ENCODE measurements at regions not wholly inside any gene's neighbourhood (a gene's known extent, or its start where the extent isn't known, plus 50 kb on each side); places are given as distances from the start of the nearest gene placed in this dataset.

DNA sequence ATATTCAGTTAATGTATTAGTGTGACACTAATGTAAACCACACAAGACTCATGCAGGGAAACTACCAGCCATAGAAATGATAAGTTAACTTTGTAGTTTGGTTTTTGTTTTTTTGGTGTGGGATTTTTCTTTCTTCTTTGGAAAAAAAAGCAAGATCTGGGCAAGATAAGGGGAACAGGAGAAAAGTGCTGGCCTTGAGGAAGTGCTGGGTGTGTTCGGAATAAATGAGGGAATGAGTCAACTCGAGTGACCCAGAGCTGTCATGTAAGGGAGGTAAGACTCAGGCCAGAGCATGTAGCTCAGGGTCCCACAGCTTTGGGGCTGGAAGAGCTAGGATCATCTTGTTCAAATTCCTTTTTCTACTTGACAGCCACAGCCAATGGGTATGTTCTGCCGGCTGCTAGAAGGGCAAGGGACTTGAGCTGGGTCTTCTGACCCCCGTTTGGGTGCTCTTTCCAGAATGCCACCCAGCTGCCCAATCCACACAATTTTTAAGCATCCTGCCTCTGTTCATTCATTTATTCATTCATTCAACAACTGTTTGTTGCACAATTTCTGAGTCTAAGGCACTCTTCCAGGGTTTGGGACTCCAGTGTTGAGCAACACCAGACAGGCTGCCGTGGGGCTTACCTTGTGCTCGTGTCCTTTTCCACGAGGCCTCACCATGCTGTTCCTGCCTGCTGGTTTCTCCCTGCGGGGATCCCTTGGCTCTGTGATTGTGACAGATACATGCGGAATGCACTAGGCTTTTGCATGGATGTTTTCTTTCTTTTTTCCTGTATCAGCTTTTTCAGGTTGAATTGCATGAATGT, 54.5 kb downstream of the CLDN34 start:
- Histone ChIP-seq H3K9me3 (ENCODE audit: control insufficient read depth, low read length) (no peaks in the 10 kb centered on the region), H3K4me3 (ENCODE audit: extremely low read depth, insufficient read depth, low read length, poor library complexity, severe bottlenecking) (no peak overlapping the region), H3K27ac (ENCODE audit: low read depth, low read length, severe bottlenecking) (no peak overlapping the region), H3K36me3 (ENCODE audit: control insufficient read depth, insufficient read depth, low read length) (peaks cover 39% of the 10 kb centered on the region), H3K4me1 (ENCODE audit: control insufficient read depth, insufficient read depth, low read length, poor library complexity, severe bottlenecking) (peaks cover 7% of the 10 kb centered on the region)
- 86 to 94% methylated on average over 3 to 4 of the region's 9 CpGs for WGBS, 2 experiments (ENCODE audit: insufficient coverage in 2 of 2)

DNA sequence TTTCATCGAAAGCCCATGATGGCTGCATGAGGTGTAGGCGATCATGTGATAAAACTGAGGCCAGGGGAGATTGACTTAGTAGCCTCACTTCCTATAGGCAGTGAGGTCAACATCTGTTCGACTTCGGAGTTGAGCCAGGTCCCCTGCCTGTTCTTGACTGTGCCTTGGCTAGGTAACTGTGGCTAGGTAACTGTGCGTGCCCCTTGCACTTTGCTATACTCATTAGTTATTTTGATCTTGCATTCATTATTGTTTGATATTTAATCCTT, 55.0 kb downstream of the CLDN34 start:
- Histone ChIP-seq H3K4me1 (ENCODE audit: control insufficient read depth, insufficient read depth, low read length, poor library complexity, severe bottlenecking) (peaks cover 7% of the 10 kb centered on the region), H3K9me3 (ENCODE audit: control insufficient read depth, low read length) (no peaks in the 10 kb centered on the region), H3K4me3 (ENCODE audit: extremely low read depth, insufficient read depth, low read length, poor library complexity, severe bottlenecking) (no peak overlapping the region), H3K36me3 (ENCODE audit: control insufficient read depth, insufficient read depth, low read length) (peaks cover 42% of the 10 kb centered on the region), H3K27ac (ENCODE audit: low read depth, low read length, severe bottlenecking) (no peak overlapping the region)
- WGBS, 2 experiments (ENCODE audit: insufficient coverage in 2 of 2): 90 to 100% methylated on average over 2 of the region's 5 CpGs

DNA sequence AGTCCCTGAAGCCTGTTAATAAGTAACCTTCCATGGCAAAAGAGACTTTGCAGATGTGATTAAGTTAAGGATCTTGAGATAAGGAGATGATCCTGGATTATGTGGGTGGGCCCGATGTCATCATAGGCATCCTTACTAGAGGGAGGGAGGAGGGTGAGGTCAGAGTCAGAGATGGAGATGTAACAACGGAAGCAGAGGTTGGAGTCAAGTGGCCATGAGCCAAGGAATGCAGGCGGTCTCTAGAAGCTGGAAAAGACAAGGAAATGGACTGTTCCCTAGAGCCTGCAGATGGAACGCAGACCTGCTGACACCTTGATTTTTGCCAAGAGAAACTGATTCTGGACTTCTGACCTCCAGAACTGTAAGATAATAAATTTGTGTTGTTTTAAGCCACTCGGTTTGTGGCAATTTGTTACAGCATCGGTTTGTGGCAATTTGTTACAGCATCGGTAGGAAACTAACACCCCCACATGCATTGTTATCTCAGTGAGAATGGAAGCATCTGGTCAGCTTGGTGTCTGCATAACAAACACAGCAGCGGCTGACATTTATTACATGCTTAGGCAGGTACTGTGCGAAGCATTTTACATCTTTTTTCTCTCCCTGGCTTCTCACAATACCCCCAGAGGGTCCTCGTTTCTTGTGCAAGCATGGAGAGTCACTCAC, 55.6 kb downstream of the CLDN34 start:
- no peak overlapping the region for H3K4me3 ChIP-seq (ENCODE audit: extremely low read depth, insufficient read depth, low read length, poor library complexity, severe bottlenecking)
- 91 to 100% methylated on average over 1 to 5 of the region's 10 CpGs for WGBS, 2 experiments (ENCODE audit: insufficient coverage in 2 of 2)

DNA sequence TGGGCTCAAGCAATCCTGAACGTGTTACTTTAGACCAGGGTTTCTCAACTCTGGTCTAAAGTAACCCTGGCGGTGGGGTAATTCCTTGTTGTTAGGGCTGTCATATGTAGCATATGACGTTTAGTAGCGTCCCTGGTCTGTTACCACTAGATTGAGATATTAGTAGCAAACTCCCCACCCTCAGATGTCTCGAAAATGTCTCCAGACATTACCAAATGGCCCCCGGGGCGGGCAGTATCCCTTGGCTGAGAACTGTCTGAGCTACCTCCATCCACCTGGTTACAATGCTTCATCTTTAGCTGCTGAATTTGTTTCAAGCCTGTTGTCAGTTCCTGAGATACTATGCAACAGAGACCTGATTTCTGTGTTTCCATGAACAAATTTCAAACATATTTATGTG, 56.7 kb downstream of the CLDN34 start:
- Histone ChIP-seq H3K4me1 (ENCODE audit: control insufficient read depth, insufficient read depth, low read length, poor library complexity, severe bottlenecking) (peaks cover 7% of the 10 kb centered on the region), H3K9me3 (ENCODE audit: control insufficient read depth, low read length) (no peaks in the 10 kb centered on the region), H3K36me3 (ENCODE audit: control insufficient read depth, insufficient read depth, low read length) (peaks cover 47% of the 10 kb centered on the region), H3K4me3 (ENCODE audit: extremely low read depth, insufficient read depth, low read length, poor library complexity, severe bottlenecking) (no peak overlapping the region), H3K27ac (ENCODE audit: low read depth, low read length, severe bottlenecking) (no peak overlapping the region)
- 93% methylated on average over 4 of the region's 7 CpGs; no CpG with 5 or more reads in 1 of the 2 experiments for WGBS, 2 experiments (ENCODE audit: insufficient coverage in 2 of 2)

More for the DNA sequence above, 55.6 kb downstream of the CLDN34 start:
- Histone ChIP-seq H3K4me1 (ENCODE audit: control insufficient read depth, insufficient read depth, low read length, poor library complexity, severe bottlenecking) (peaks cover 7% of the 10 kb centered on the region), H3K36me3 (ENCODE audit: control insufficient read depth, insufficient read depth, low read length) (peaks cover 47% of the 10 kb centered on the region), H3K27ac (ENCODE audit: low read depth, low read length, severe bottlenecking) (no peak overlapping the region), H3K9me3 (ENCODE audit: control insufficient read depth, low read length) (no peaks in the 10 kb centered on the region)

DNA sequence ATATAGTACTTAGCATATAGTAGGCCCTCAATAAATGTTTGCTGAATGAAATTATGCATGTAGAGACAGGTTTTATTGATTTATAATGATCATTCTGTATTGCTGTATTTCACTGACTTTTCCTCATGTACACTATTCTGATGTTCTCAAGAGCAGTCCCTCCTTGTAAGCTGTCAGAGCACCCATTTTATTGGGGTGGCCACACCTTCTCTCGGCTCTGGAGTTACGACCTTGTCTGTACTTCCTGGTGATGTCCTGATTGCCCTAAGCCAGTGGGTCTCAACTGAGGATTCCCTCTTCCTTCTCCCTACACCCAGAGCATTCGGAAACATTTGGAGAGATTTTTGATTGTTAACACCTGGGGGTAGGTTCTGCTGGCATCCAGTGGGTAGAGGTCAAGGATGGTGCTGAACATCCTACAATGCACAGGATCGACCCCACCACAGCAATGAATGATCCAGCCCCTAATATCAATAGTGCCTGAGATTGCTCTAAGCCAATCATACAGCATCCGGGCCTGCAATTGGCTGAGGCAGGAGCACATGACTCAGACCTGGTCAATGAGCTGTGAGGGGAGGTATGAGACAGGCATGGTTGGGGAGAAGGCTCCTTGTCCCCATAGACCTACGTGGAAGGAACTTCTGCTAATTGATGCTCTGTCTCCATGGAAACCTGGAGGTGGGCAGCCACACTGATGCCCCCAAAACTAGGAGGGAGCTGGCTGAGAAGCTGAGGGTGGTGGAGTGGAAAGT, 58.8 kb downstream of the CLDN34 start:
- no CpG with 5 or more reads among the region's 6 CpGs for WGBS, 2 experiments (ENCODE audit: insufficient coverage in 2 of 2)
- Histone ChIP-seq H3K9me3 (ENCODE audit: control insufficient read depth, low read length) (no peaks in the 10 kb centered on the region), H3K4me3 (ENCODE audit: extremely low read depth, insufficient read depth, low read length, poor library complexity, severe bottlenecking) (no peak overlapping the region), H3K36me3 (ENCODE audit: control insufficient read depth, insufficient read depth, low read length) (peaks cover 36% of the 10 kb centered on the region), H3K4me1 (ENCODE audit: control insufficient read depth, insufficient read depth, low read length, poor library complexity, severe bottlenecking) (peaks cover 2% of the 10 kb centered on the region), H3K27ac (ENCODE audit: low read depth, low read length, severe bottlenecking) (no peak overlapping the region)

DNA sequence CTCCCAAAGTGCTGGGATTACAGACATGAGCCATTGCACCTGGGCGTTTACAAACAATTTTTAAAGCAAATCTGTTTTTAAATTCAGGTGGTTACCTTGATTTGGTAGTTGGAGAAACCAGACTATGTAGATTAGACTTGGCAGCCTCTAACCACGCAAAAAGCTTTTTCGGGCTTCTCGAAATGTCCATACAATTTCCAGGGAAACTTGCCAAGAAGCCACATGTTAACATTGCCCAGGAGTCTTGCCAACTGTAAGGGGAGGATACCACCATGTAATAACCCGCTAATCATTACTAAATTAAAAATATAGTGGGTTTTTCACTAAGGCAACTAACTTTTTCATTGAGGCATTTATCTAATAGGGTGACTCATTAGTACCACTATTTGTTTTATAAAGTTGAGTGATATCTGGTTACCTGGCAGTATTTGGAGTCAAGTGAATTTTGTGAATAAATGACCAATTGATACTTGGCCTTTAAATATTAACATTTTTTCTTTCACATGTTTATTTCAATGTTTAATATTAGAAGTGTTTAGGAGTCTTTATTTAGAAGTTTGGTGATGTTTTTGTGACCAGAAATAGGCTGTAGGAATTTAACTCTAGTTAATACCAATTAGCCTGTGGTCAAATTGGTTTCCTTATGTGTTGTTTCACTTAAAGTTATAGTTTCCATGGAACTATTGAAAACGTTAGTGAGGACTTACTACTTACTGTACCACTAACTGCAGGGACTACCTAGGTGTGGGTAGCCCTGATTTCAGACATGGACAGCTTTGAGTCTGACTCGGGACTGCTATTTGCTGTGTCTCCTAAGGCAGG, 61.3 kb downstream of the CLDN34 start:
- peaks cover 5% of the 10 kb centered on the region for H3K4me1 ChIP-seq (ENCODE audit: control insufficient read depth, insufficient read depth, low read length, poor library complexity, severe bottlenecking)
- no peak overlapping the region for H3K27ac ChIP-seq (ENCODE audit: low read depth, low read length, severe bottlenecking)
- H3K4me3 ChIP-seq (ENCODE audit: extremely low read depth, insufficient read depth, low read length, poor library complexity, severe bottlenecking): no peak overlapping the region
- 83 to 100% methylated on average over 1 to 2 of the region's 7 CpGs for WGBS, 2 experiments (ENCODE audit: insufficient coverage in 2 of 2)
- H3K9me3 ChIP-seq (ENCODE audit: control insufficient read depth, low read length): no peaks in the 10 kb centered on the region
- H3K36me3 ChIP-seq (ENCODE audit: control insufficient read depth, insufficient read depth, low read length): peaks cover 24% of the 10 kb centered on the region

DNA sequence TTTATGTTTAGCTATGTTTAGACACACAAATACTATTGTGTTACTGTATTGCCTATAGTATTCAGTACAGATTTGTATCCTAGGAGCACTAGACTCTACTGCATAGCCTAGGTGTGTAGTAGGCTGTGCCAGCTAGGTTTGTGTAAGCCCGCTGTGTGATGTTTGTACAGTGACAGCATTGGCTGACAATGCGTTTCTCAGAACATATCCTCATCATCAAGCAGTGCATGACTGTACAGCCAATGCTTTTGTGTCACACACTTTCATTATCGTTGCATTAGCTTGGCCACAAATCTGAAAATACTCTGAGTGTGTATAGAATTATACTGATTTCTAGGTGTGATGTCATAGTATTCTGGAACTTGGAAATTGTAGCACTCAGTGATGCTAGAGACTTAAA, 63.4 kb downstream of the CLDN34 start:
- Histone ChIP-seq H3K9me3 (ENCODE audit: control insufficient read depth, low read length) (no peaks in the 10 kb centered on the region), H3K4me3 (ENCODE audit: extremely low read depth, insufficient read depth, low read length, poor library complexity, severe bottlenecking) (no peak overlapping the region), H3K4me1 (ENCODE audit: control insufficient read depth, insufficient read depth, low read length, poor library complexity, severe bottlenecking) (peaks cover 7% of the 10 kb centered on the region), H3K27ac (ENCODE audit: low read depth, low read length, severe bottlenecking) (no peak overlapping the region), H3K36me3 (ENCODE audit: control insufficient read depth, insufficient read depth, low read length) (peaks cover 18% of the 10 kb centered on the region)
- no CpG with 5 or more reads among the region's 3 CpGs for WGBS, 2 experiments (ENCODE audit: insufficient coverage in 2 of 2)

DNA sequence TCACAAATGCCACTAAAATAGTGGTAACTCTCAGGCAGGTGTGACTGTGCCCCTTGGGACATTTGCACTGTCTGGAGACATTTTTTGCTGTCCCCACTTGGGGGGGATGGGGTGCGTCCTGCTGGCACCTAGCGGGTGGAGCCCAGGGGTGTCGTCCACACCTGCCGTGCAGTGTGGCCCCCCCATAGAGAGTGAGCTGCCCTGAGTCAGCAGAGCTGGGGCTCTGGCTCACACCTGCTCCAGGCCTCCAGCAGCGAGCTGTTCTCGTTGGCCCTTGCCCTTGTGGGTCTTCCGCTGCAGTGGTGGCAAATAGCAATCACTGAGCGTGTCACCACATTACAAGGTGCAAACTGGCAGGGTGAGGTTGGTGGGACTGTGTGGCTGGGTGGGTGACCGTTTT, 64.6 kb downstream of the CLDN34 start:
- H3K9me3 ChIP-seq (ENCODE audit: control insufficient read depth, low read length): no peaks in the 10 kb centered on the region
- peaks cover 7% of the 10 kb centered on the region for H3K4me1 ChIP-seq (ENCODE audit: control insufficient read depth, insufficient read depth, low read length, poor library complexity, severe bottlenecking)
- WGBS, 2 experiments (ENCODE audit: insufficient coverage in 2 of 2): 80 to 95% methylated on average over 1 to 5 of the region's 9 CpGs
- H3K36me3 ChIP-seq (ENCODE audit: control insufficient read depth, insufficient read depth, low read length): peaks cover 8% of the 10 kb centered on the region
- H3K27ac ChIP-seq (ENCODE audit: low read depth, low read length, severe bottlenecking): no peak overlapping the region
- no peak overlapping the region for H3K4me3 ChIP-seq (ENCODE audit: extremely low read depth, insufficient read depth, low read length, poor library complexity, severe bottlenecking)

DNA sequence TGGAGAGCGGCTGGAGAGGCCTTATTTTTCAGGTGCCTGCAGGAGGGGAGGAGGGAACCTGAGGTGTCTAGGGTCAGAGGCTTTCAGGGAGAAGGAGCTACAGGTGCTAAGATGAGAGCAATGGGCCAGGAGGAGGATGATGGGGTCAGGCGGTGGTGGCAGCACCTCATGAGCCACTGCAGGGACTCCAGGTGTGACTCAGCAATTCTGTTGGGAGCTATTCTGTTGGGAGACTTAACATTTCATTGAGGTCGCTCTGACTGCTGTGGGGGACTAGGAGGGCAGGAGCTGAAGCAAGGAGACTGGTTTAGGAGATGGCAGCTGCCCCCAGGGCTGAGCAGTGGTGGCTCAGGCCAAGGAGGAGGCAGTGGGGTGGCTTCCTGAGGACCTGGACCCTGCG, 65.0 kb downstream of the CLDN34 start:
- H3K36me3 ChIP-seq (ENCODE audit: control insufficient read depth, insufficient read depth, low read length): peaks cover 6% of the 10 kb centered on the region
- H3K4me3 ChIP-seq (ENCODE audit: extremely low read depth, insufficient read depth, low read length, poor library complexity, severe bottlenecking): no peak overlapping the region
- H3K4me1 ChIP-seq (ENCODE audit: control insufficient read depth, insufficient read depth, low read length, poor library complexity, severe bottlenecking): peaks cover 7% of the 10 kb centered on the region
- no peak overlapping the region for H3K27ac ChIP-seq (ENCODE audit: low read depth, low read length, severe bottlenecking)
- 100% methylated on average over 2 of the region's 4 CpGs; no CpG with 5 or more reads in 1 of the 2 experiments for WGBS, 2 experiments (ENCODE audit: insufficient coverage in 2 of 2)
- no peaks in the 10 kb centered on the region for H3K9me3 ChIP-seq (ENCODE audit: control insufficient read depth, low read length)

DNA sequence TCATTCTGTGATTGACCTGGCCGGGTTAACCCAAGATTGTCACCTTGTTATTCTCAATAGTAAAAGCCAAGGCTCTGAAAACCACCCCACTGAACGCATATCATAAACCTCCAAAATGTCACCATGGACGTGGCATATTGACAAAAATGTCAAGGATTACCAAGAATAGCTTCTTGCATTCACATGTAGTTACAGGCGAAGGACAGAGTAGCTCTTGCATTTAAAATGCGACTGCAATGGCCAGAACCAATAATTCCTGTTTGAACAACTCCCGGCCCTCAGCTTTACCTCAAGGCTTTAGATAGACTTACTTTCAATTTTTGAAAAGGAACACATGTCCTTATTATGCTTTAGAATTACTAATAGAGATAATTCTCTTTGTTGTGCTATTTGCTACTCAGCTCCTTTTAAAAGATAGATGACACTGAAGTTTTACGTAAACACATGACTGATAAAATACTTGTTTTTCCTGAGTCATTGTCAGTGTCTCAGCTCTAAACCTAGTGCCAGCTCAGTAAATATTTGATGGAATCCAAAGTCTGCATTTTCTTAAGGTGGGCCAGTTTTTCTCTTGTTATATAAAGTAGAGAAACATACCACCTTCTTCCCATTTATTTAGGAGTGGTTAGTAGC, 66.3 kb downstream of the CLDN34 start:
- H3K27ac ChIP-seq (ENCODE audit: low read depth, low read length, severe bottlenecking): no peak overlapping the region
- H3K9me3 ChIP-seq (ENCODE audit: control insufficient read depth, low read length): no peaks in the 10 kb centered on the region
- no peaks in the 10 kb centered on the region for H3K36me3 ChIP-seq (ENCODE audit: control insufficient read depth, insufficient read depth, low read length)
- H3K4me1 ChIP-seq (ENCODE audit: control insufficient read depth, insufficient read depth, low read length, poor library complexity, severe bottlenecking): peaks cover 7% of the 10 kb centered on the region
- H3K4me3 ChIP-seq (ENCODE audit: extremely low read depth, insufficient read depth, low read length, poor library complexity, severe bottlenecking): no peak overlapping the region
- WGBS, 2 experiments (ENCODE audit: insufficient coverage in 2 of 2): 83 to 90% methylated on average over 2 of the region's 7 CpGs

Measured in mesodermal cell (in vitro differentiated cells).